HG02623 (cell line): ENCODE measurements at regions not wholly inside any gene's neighbourhood (a gene's known extent, or its start where the extent isn't known, plus 50 kb on each side); places are given as distances from the start of the nearest gene placed in this dataset.
"Not testable (repeated sequence)": the region's sequence is repeated elsewhere in the genome, so short reads cannot be mapped to it uniquely, and the experiment has no call there.

Source experiments
- ATAC-seq: cut with Tn5 transposase; IDR thresholded peaks from one replicate; pipeline ENCODE4 v1.9.1; 2021; ENCODE audit warnings: moderate library complexity; ENCODE audit not compliant: unreplicated experiment

GRCh38 chr11:23797624-23798419 is 699.0 kb upstream of the LUZP2 start:
- ATAC-seq: no peak

GRCh38 chr11:23834306-23834705 is 662.5 kb upstream of the LUZP2 start:
- not testable (repeated sequence) for ATAC-seq

DNA sequence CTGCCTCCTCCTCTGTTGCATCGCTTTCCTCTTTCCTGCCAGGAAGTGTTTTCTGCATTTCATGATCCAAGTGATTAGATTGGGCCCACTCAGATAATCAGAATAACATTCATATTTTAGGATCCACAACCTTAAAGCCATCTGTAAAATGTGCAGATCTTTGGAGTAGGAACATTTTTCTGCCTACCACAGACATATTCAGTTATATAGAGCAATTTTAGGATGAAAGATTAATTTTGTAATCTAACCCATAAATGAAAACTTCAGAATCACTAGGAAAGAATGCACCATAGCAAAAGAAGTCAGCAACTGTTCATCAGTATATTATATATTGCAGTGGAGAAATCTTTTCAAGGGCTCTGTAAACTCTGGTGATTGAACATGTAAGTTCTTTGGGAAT is 659.9 kb upstream of the LUZP2 start:
- no peak for ATAC-seq

DNA sequence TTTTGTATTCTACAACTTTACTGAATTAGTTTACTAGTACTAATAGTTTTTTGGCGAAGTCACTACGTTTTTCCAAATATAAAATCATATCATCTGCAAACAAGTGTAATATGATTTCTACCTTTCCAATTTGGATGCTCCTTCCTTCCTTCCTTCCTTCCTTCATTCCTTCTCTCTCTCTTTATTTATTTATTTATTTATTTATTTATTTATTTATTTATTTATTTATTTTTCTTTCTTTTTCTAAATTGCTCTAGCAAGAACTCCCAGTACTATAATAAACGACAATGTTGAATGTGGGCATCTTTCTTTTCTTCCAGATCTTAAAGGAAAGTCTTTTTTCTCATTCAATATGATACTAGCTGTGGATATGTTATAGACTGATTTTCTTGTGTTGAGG is 656.0 kb upstream of the LUZP2 start:
- ATAC-seq: no peak

DNA sequence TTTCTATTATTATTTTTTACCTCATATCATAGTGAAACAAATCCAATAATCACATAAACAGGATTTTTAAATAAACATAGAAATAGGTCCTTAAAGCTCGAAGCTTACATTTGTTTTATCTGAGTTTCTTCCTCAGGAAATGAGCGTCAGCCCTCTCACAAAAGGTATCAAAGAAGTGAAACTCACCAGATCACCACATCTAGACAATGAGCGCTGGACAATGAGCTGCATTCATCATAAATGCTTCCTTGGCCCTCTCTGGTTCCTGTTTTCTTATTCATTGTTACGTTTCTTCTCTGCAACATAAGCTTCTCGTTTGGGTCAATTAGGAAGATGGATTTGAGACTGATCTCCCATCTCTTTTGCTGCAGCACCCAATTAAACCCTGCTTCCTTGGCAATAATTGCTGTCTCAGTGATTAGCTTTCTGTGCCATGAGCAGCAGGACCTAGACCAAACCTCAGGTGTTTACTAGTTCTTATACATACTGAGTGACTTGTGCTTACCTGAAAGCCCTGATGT is 649.9 kb upstream of the LUZP2 start:
- ATAC-seq: no peak

DNA sequence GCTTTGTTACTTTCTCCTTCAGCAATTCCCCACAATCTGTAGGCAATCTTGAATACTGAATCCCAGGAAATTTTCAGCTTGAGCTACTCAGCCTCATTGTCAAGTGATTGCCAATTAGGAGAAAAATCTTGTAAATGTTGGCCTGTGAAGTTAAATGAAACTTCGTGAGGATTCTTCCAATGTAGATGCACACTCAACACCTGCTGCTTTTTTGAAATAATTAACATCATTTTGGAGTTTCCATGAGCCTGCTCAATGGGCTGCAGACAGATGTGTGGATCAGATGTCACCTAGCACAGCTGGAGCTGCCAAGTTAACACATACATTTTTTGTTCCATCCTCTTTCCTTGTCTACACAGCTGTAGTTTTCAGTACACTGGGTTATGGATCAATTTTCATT is 645.6 kb upstream of the LUZP2 start:
- ATAC-seq: no peak

DNA sequence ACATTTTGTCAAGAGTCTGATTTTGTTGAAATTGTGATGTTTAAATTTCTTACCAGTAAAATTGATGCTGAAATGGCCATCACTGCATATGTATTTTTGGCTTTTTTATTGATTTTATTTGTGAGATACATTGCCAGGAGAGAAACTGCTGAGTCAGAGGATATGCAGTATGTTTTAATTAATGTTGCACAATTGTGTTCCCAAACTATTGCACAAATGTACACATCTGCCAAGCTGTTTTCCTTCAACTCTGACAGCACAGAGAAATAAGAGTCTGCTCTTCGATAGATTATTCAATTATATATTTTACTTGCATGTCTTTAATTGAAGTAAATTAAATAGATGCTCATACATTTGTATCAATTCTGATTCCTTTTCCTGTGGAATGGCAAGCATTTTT is 640.2 kb upstream of the LUZP2 start:
- ATAC-seq: no peak

DNA sequence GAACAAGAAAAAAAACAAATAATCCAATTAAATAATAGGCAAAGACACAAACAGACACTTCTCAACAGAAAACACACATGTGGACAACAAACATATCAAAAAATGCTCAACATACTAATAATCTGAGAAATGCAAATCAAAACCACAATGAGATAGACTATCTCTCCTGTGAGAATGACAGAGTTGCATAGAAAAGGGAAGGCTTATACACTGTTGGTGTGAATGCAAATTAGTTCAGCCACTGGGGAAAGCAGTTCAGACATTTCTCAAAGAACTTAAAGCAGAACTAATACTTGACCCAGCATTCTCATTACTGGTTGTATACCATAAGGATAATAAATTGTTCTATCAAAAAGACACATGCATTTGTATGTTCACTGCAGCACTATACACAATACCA is 637.8 kb upstream of the LUZP2 start:
- ATAC-seq: peak; percentile 57

DNA sequence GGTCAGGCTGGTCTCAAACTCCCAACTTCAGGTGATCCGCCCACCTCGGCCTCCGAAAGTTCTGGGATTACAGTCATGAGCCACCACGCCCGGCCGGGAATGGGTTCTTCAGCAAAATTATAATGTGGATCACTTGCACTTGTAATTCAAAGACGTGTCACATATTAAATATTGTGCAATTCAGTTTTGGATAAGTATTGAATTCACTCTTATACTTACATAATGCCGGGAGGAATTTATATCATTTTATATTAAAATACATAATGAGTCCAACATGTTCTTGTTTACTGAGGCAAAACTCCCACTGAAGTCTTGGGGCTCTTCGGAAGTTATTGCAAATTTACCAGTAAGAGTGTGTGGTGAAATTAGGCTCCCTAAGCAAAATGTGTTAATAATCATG is 635.2 kb upstream of the LUZP2 start:
- ATAC-seq: no peak

GRCh38 chr11:23865341-23865975 is 631.4 kb upstream of the LUZP2 start:
- no peak for ATAC-seq

GRCh38 chr11:23866641-23867040 is 630.2 kb upstream of the LUZP2 start:
- no peak for ATAC-seq

- no peak for ATAC-seq
These were observed 627.2 kb upstream of the LUZP2 start for GRCh38 chr11:23869671-23870070.

DNA sequence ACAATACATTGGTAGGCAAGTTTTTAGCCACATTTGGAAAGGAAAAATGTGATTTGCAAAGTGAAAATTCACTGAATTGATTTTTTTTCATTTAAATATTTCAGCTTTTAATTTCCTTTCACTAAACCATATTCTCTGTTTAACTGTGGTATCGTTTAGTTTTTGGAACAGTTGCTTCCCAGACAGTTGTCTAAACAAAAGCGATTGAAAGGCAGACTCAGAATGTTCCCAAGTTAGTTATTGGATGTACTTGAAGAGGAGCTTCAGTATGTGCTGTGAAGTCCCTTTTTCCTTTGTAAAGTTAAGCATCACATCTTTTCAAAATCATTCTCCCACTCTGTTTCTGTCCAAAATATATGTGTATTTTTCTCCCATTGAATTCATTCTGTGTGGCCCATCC is 623.4 kb upstream of the LUZP2 start:
- ATAC-seq: no peak

- no peak for ATAC-seq
These were observed 621.5 kb upstream of the LUZP2 start for GRCh38 chr11:23875176-23875850.

- not testable (repeated sequence) for ATAC-seq
These were observed 613.3 kb upstream of the LUZP2 start for GRCh38 chr11:23883426-23884048.

GRCh38 chr11:23884341-23884740 is 612.5 kb upstream of the LUZP2 start:
- ATAC-seq: no peak

DNA sequence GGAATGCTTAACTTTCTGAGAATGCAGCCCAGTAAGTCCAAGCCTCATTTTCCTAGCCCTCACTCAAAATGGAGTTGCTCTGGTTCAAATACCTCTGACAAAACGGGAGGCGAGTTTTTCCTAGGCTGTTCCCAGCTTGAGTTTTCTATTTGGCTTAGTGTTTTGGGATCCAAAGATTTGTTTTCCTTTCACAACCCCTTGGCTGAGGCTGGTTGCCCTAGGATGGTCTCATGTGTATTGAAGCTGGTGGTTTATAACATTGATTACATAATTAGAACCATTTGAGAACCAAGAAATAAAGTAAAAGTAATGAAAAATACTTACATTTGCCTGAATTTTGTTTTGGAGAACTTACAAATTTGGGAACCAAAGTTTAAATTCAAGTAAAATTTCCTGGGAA is 611.1 kb upstream of the LUZP2 start:
- no peak for ATAC-seq

DNA sequence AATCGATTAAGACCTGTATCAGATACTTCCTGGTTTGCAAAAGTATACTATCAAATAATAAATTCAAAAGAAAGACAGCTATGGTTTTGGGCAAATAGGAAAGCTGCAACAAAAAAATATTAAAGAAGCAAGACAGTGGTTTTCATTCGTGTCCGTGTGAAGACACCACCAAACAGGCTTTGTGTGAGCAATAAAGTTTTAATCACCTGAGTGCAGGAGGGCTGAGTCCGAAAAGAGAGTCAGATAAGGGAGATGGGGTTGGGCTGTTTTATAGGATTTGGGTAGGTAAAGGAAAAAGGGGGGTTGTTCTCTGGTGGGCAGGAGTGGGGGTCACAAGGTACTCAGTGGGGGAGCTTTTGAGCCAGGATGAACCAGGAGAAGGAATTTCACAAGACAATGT is 609.7 kb upstream of the LUZP2 start:
- not testable (repeated sequence) for ATAC-seq

DNA sequence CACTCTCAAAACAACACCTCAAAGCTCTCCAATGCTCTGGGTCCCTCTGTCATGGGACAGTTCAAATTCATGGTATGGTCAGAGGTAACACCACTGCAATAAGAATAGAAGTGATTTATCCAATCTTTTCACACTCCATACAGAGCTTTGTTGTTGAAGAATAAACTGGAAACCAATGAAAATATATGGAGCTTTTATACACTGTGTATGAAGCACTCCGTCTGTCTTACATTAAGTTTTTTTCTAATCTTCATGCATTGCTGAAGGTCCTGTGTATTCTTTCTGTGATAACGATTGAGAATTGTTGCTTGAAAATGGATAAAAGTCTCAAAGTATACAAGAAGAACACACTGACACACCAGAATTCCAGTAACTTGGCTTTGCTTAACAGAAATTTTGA is 603.7 kb upstream of the LUZP2 start:
- no peak for ATAC-seq

GRCh38 chr11:23897453-23898286 is 599.2 kb upstream of the LUZP2 start:
- no peak for ATAC-seq
